ENCODE measurements at regions not wholly inside any gene's neighbourhood (a gene's known extent, or its start where the extent isn't known, plus 50 kb on each side); places are given as distances from the start of the nearest gene placed in this dataset.

- TF ChIP-seq POLR2A (IDR thresholded peaks at IDR 0.05), result no peak
- TF ChIP-seq CTCF (IDR thresholded peaks at IDR 0.05), result no peak
These were observed 254.2 kb downstream of the EBLN2 start for GRCh38 chr3:73315706-73316105.

All from right lobe of liver (tissue), 4 donors.